H1 (cell line): ENCODE measurements at regions not wholly inside any gene's neighbourhood (a gene's known extent, or its start where the extent isn't known, plus 50 kb on each side); places are given as distances from the start of the nearest gene placed in this dataset.

Source experiments
- CREB1 ChIP-seq: IDR thresholded peaks from 2 replicates; pipeline ENCODE4 v1.6.1; 2012; ENCODE audit warnings: inconsistent platforms
- EGR1 ChIP-seq: IDR thresholded peaks from 2 replicates; pipeline ENCODE4 v1.6.1; 2011; ENCODE audit warnings: low read depth, low read length, borderline replicate concordance
- EP300 ChIP-seq, 2 experiments: IDR thresholded peaks; 1 replicate in 1 of 2; 2 replicates in 1 of 2; pipeline ENCODE4 v1.6.1; 2011 to 2012; ENCODE audit warnings: low read depth in 2 of 2, low read length in 2 of 2, mild to moderate bottlenecking in 2 of 2, borderline replicate concordance in 1 of 2, inconsistent platforms in 1 of 2, moderate library complexity in 1 of 2
- GABPA ChIP-seq: IDR thresholded peaks from 2 replicates; pipeline ENCODE4 v1.6.1; 2011; ENCODE audit warnings: mild to moderate bottlenecking, low read length, moderate library complexity, borderline replicate concordance; ENCODE audit not compliant: insufficient read depth
- NRF1 ChIP-seq: IDR thresholded peaks from 2 replicates; pipeline ENCODE4 v1.6.1; 2011; ENCODE audit warnings: mild to moderate bottlenecking, low read depth, low read length, improper control_type of control experiment
- POLR2A ChIP-seq, 2 experiments: IDR thresholded peaks; 1 replicate in 1 of 2; 2 replicates in 1 of 2; pipeline ENCODE4 v1.6.1; 2011; ENCODE audit warnings: low read depth in 2 of 2, low read length in 2 of 2, mild to moderate bottlenecking in 2 of 2; ENCODE audit errors: control extremely low read depth in 1 of 2
- SIN3A ChIP-seq, 2 experiments: IDR thresholded peaks in 1 of 2; conservative IDR thresholded peaks in 1 of 2; 2 replicates each; pipeline ENCODE4 v1.6.1; 2011 to 2012; ENCODE audit warnings: low read length in 2 of 2, improper control_type of control experiment in 1 of 2, low read depth in 1 of 2, mild to moderate bottlenecking in 1 of 2
- SP2 ChIP-seq: IDR thresholded peaks from 2 replicates; pipeline ENCODE4 v1.6.1; 2012; ENCODE audit warnings: mild to moderate bottlenecking, low read length, inconsistent platforms
- TAF1 ChIP-seq: IDR thresholded peaks from 2 replicates; pipeline ENCODE4 v1.6.1; 2011; ENCODE audit warnings: mild to moderate bottlenecking, low read depth, low read length
- TBP ChIP-seq: IDR thresholded peaks from 2 replicates; pipeline ENCODE4 v1.6.1; 2011; ENCODE audit warnings: low read depth, low read length, improper control_type of control experiment
- TF ChIP-seq, protein P1 (sequence below): IDR thresholded peaks from 2 replicates; pipeline ENCODE4 v1.6.1; 2011; ENCODE audit warnings: low read length, improper control_type of control experiment
- TF ChIP-seq, protein P2 (sequence below), 3 experiments: IDR thresholded peaks; 1 replicate in 2 of 3; 2 replicates in 1 of 3; pipeline versions ENCODE4 v1.5.1 to v1.6.1; 2011; ENCODE audit warnings: low read length in 3 of 3, mild to moderate bottlenecking in 3 of 3, inconsistent platforms in 2 of 3, low read depth in 1 of 3, moderate library complexity in 1 of 3; ENCODE audit not compliant: insufficient read depth in 1 of 3; ENCODE audit errors: control extremely low read depth in 1 of 3

DNA sequence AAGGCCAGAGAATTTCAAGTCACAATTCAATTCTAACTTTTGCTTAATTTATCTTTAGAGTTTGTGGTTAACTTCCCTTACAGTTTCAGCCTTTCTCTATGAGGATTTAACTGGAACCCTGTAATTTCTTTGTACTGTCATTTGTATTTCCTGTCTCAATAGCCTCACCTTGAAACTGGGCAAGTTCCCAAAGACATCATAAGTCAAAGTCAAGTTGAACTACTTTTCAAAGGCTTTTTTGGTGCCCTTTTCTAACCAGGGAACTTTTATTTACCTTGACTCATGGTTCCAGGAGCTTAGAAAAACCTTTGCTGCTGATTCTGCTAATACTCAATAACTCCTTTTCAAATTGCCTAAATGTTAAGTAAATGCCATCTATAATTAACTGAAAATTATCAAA is 200.8 kb upstream of the KRR1 start:
- TF ChIP-seq, protein P1, sequence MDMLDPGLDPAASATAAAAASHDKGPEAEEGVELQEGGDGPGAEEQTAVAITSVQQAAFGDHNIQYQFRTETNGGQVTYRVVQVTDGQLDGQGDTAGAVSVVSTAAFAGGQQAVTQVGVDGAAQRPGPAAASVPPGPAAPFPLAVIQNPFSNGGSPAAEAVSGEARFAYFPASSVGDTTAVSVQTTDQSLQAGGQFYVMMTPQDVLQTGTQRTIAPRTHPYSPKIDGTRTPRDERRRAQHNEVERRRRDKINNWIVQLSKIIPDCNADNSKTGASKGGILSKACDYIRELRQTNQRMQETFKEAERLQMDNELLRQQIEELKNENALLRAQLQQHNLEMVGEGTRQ = no peak
- TF ChIP-seq POLR2A (IDR thresholded peaks at IDR 0.05; ENCODE audit: control extremely low read depth in 1 of 2, low read depth in 2 of 2, low read length in 2 of 2) (no peak), SIN3A (conservative IDR thresholded peaks at IDR 0.05 in 1 of 2, IDR thresholded peaks at IDR 0.05 in 1 of 2; ENCODE audit: low read depth in 1 of 2, low read length in 2 of 2) (no peak), CREB1 (no peak), GABPA (no peak), SP2 (no peak), TBP (no peak), TAF1 (no peak), NRF1 (no peak), EP300 (IDR thresholded peaks at IDR 0.05; ENCODE audit: borderline replicate concordance in 1 of 2, low read depth in 2 of 2, low read length in 2 of 2) (no peak), EGR1 (no peak)
- TF ChIP-seq, protein P2, sequence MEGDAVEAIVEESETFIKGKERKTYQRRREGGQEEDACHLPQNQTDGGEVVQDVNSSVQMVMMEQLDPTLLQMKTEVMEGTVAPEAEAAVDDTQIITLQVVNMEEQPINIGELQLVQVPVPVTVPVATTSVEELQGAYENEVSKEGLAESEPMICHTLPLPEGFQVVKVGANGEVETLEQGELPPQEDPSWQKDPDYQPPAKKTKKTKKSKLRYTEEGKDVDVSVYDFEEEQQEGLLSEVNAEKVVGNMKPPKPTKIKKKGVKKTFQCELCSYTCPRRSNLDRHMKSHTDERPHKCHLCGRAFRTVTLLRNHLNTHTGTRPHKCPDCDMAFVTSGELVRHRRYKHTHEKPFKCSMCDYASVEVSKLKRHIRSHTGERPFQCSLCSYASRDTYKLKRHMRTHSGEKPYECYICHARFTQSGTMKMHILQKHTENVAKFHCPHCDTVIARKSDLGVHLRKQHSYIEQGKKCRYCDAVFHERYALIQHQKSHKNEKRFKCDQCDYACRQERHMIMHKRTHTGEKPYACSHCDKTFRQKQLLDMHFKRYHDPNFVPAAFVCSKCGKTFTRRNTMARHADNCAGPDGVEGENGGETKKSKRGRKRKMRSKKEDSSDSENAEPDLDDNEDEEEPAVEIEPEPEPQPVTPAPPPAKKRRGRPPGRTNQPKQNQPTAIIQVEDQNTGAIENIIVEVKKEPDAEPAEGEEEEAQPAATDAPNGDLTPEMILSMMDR (IDR thresholded peaks at IDR 0.05; ENCODE audit: control extremely low read depth in 1 of 3, insufficient read depth in 1 of 3, low read depth in 1 of 3, low read length in 3 of 3) = no peak
